BLaER1 treated with 17β-estradiol and CSF1 and Interleukin-3, amounts not matched to agents 10 nM and 100 nM (cell line): ENCODE measurements at regions not wholly inside any gene's neighbourhood (a gene's known extent, or its start where the extent isn't known, plus 50 kb on each side); places are given as distances from the start of the nearest gene placed in this dataset.

Experiments used
- H3K27ac ChIP-seq, 11 experiments: shearing (Covaris generic); formaldehyde crosslinking; 2 replicates each; pipeline ENCODE4 v1.8.1; 2022
- H3K27me3 ChIP-seq, 11 experiments: shearing (Covaris generic); formaldehyde crosslinking; 2 replicates each; pipeline ENCODE4 v1.8.1; 2022
- H3K36me3 ChIP-seq, 11 experiments: shearing (Covaris generic); formaldehyde crosslinking; 2 replicates each; pipeline ENCODE4 v1.8.1; 2022
- H3K4me1 ChIP-seq, 10 experiments: shearing (Covaris generic); formaldehyde crosslinking; 2 replicates each; pipeline ENCODE4 v1.8.1; 2022
- H3K4me2 ChIP-seq, 11 experiments: shearing (Covaris generic); formaldehyde crosslinking; 2 replicates each; pipeline ENCODE4 v1.8.1; 2022
- H3K4me3 ChIP-seq, 10 experiments: shearing (Covaris generic); formaldehyde crosslinking; 2 replicates each; pipeline ENCODE4 v1.8.1; 2022
- H3K9ac ChIP-seq, 11 experiments: shearing (Covaris generic); formaldehyde crosslinking; 2 replicates each; pipeline ENCODE4 v1.8.1; 2022
- H3K9me3 ChIP-seq, 11 experiments: shearing (Covaris generic); formaldehyde crosslinking; replicated peaks in 1 of 11; 2 replicates each; pipeline ENCODE4 v1.8.1; 2022
- H4K20me1 ChIP-seq, 11 experiments: shearing (Covaris generic); formaldehyde crosslinking; 2 replicates each; pipeline ENCODE4 v1.8.1; 2022
- Cebpa-rat ChIP-seq, 11 experiments: shearing (Covaris generic); IDR thresholded peaks; 2 replicates each; pipeline ENCODE4 v1.8.1; 2022

DNA sequence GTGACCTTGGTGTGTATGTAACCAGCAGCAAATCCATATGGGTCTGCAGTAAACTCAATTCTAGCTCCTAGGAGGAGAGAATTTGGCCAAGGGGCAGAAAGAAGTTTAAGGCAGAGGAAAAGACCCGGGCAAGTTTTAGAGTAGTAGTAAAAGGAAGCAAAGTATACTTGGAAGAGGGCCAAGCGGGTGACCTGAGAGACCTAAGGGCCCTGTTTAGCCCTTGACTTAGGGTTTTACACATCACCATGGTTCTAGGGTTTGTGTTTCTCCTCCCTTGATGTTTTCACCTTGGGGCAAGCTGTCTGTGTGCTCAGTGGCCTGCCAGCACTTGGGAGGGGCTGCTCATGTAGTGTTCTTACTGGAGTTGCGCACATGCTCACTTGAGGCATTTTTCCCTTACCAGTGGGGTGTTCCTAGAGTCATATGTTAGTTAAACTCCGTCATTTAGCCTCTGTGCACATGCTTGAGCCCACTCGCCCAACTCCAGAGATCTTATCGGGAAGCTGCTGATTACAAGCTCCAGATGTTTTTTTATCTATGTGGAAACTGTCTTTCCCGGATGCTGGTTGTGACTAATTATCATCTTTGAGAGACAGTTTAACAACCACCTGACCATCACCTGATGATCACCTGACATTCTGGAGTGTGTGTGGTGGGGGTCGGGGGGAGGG is 137.6 kb upstream of the PRSS1 start:
- Histone ChIP-seq H3K9ac (no peak overlapping the region), H3K27me3 (no peaks in the 10 kb centered on the region), H3K9me3 (no peaks in the 10 kb centered on the region), H3K36me3 (no peaks in the 10 kb centered on the region), H3K27ac (no peak overlapping the region), H3K4me1 (peaks cover 0 to 30% (median 11%) of the 10 kb centered on the region in 10 experiments; a peak in 17 of 20 replicates), H3K4me2 (peak overlapping the region in 3 of 11 experiments; percentile 12 to 35 (median 13); a peak in 1 of 22 replicates), H4K20me1 (no peaks in the 10 kb centered on the region), H3K4me3 (no peak overlapping the region)
- no peak for TF ChIP-seq Cebpa-rat (IDR thresholded peaks at IDR 0.05)

DNA sequence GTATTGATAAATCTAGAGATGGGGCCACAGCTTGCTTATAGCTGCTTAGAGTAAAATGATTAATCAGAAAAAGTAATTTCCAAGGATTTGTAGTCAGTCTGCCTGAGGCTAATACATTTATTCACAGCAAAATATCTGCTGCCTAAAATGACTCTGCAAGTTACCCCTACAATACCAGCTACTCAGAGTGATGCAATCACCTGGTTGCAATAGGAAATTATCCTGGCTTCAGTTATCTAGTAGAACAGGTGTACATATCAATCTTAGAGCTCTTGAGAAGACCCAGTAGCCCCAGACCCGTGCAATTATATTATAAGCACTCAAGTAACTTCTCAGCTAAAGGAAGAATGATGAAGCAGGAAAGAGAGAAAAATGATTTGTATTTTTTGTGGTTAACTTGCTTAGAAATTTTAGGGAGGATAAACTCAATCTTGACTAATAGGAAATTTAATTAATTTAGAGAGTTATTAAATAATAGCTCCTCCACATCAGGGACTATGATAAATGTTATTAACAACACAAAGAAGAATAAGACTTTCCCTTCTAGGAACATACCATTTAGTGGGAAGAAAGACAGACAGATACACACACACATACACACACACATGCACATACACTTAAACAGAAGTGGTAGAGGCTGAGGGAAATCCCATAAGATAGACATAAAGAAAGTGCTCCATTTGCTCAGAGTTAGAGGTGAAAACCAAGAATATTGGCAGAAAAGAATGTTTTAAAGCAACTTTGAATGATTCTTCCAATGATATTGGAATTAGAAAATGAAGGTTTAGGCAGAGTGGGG is 140.4 kb upstream of the PRSS1 start:
- no peak for TF ChIP-seq Cebpa-rat (IDR thresholded peaks at IDR 0.05)
- Histone ChIP-seq H3K4me1 (peaks cover 0 to 30% (median 11%) of the 10 kb centered on the region in 10 experiments; a peak in 17 of 20 replicates), H3K27me3 (no peaks in the 10 kb centered on the region), H3K4me2 (no peak overlapping the region), H3K4me3 (no peak overlapping the region), H3K36me3 (no peaks in the 10 kb centered on the region), H3K27ac (no peak overlapping the region), H4K20me1 (no peaks in the 10 kb centered on the region), H3K9me3 (no peaks in the 10 kb centered on the region), H3K9ac (no peak overlapping the region)

DNA sequence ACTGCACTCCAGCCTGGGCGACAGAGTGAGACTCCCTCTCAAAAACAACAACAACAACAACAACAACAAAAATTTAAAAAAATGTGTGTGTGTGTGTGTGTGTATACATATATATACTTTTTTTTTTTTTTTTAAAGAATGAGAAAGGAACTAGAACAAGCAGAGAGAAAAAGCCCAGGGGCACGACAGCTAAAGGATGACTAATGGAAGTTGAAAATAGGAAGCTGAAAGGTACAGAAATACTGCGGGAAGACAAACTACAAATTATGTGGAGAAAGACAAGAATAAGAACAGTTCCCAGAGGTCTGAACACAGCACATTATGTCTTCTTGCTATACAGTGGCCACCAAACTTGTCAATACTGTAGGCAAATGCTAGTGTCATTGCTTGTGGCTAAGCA is 141.9 kb upstream of the PRSS1 start:
- H3K36me3 ChIP-seq, result no peaks in the 10 kb centered on the region
- no peaks in the 10 kb centered on the region for H3K27me3 ChIP-seq
- H3K9ac ChIP-seq, result no peak overlapping the region
- H3K4me1 ChIP-seq, result peaks cover 8 to 29% (median 10%) of the 10 kb centered on the region in 10 experiments; a peak in 18 of 20 replicates
- H4K20me1 ChIP-seq, result no peaks in the 10 kb centered on the region
- H3K4me2 ChIP-seq, result peak overlapping the region in 2 of 11 experiments; percentile 2 to 19; a peak in 2 of 22 replicates
- H3K27ac ChIP-seq, result no peak overlapping the region
- no peaks in the 10 kb centered on the region for H3K9me3 ChIP-seq
- TF ChIP-seq Cebpa-rat (IDR thresholded peaks at IDR 0.05), result no peak
- no peak overlapping the region for H3K4me3 ChIP-seq

DNA sequence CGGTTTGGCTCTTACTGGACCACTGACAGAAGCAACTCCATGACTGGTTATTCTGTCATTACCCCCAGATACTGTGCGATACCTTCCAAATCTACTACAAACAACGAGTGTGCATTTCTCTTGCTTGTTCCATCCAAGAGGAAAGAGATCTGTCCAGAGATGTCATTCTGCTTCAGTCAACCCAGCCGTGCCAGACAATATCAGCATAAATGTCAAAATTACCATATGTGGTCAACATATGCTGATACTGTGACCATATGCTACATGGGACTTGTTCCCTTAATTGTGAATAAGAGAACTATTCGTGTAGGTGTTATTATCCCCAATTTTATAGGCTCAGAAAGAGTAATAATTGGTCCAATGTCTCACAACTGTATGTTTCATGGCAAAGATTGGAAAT is 143.2 kb upstream of the PRSS1 start:
- H3K9ac ChIP-seq, result no peak overlapping the region
- H4K20me1 ChIP-seq, result no peaks in the 10 kb centered on the region
- peaks cover 6 to 23% (median 12%) of the 10 kb centered on the region in 10 experiments; a peak in 16 of 20 replicates for H3K4me1 ChIP-seq
- H3K36me3 ChIP-seq, result no peaks in the 10 kb centered on the region
- no peak overlapping the region for H3K4me3 ChIP-seq
- no peak overlapping the region for H3K4me2 ChIP-seq
- no peaks in the 10 kb centered on the region for H3K9me3 ChIP-seq
- H3K27ac ChIP-seq, result no peak overlapping the region
- no peak for TF ChIP-seq Cebpa-rat (IDR thresholded peaks at IDR 0.05)
- no peaks in the 10 kb centered on the region for H3K27me3 ChIP-seq

DNA sequence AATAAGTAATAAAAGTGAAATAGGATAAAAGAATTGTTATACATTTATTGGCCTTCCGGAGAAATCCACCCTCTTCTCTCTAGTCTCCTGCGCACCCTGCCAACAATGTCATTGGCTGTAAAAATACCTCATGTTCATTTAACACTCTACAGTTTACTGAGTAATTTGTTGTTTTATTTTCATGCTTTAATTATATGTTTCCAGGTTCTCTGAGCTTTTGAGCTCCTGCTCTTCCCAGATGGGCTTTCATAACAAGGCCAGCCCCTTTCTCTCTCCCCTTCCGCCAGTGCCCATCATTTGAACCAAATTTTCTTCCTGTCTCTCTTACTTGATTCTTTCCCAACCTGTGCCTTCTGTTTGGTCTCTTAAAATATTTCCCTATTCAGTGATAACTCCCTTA is 144.6 kb upstream of the PRSS1 start:
- Histone ChIP-seq H3K9me3 (no peaks in the 10 kb centered on the region), H4K20me1 (no peaks in the 10 kb centered on the region), H3K4me3 (no peak overlapping the region), H3K4me2 (no peak overlapping the region), H3K9ac (no peak overlapping the region), H3K27me3 (no peaks in the 10 kb centered on the region), H3K27ac (no peak overlapping the region), H3K4me1 (peaks cover 6 to 23% (median 12%) of the 10 kb centered on the region in 10 experiments; a peak in 16 of 20 replicates), H3K36me3 (no peaks in the 10 kb centered on the region)
- no peak for TF ChIP-seq Cebpa-rat (IDR thresholded peaks at IDR 0.05)

DNA sequence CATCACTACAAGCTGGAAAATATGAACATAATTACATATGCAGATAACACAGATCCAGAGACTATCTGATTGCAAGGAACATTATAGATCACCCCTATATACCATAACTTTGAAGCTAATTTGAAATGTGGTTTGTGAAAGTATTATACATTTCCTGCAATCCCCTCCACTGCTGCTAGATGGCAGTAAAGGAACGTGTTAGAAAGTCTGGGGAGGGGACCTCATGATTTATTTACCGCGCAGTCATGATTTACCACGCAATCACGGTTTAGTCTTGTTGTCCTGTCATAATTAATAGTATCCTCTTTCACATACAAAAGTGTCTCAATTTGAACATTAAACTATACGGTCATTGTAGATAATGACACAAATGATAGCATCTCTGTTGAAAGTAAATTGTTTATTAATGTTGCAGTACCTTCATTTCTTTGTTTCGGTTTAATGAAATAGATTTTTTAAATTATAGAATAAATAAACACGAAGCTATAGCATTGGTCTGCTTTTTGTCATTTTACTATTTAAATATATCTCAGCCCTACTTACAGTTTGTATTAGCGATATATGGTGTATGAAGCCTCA is 145.3 kb upstream of the PRSS1 start:
- H3K36me3 ChIP-seq, result no peaks in the 10 kb centered on the region
- no peak overlapping the region for H3K9ac ChIP-seq
- H4K20me1 ChIP-seq, result no peaks in the 10 kb centered on the region
- peaks cover 6 to 26% (median 16%) of the 10 kb centered on the region in 10 experiments; a peak in 16 of 20 replicates for H3K4me1 ChIP-seq
- no peaks in the 10 kb centered on the region for H3K27me3 ChIP-seq
- H3K27ac ChIP-seq, result no peak overlapping the region
- H3K9me3 ChIP-seq, result no peaks in the 10 kb centered on the region
- H3K4me3 ChIP-seq, result no peak overlapping the region
- TF ChIP-seq Cebpa-rat (IDR thresholded peaks at IDR 0.05), result no peak
- no peak overlapping the region for H3K4me2 ChIP-seq

DNA sequence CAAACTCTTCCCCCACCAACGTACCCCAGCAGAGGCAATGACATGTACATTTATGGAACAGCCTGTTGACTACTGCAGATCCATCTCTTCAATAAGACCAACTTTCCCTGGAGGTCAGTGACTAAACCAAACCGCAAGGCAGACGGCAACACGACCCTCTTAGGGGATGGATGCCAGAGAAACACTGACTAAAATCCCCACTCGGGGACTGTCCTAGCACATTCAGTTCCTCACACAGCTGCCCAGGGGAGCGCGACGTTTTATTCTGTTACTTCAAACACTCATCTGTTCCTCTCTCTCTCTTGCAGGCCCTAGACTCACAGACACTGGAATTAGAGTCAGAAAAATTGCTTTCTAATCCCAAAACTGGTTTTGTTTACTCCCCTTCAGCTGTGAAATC is 146.5 kb upstream of the PRSS1 start:
- peak overlapping the region in 9 of 11 experiments; percentile 18 to 55 (median 43); a peak in 16 of 22 replicates for H3K4me2 ChIP-seq
- H3K4me3 ChIP-seq, result no peak overlapping the region
- H3K27me3 ChIP-seq, result no peaks in the 10 kb centered on the region
- H3K27ac ChIP-seq, result 0 out of 22 replicates have a peak overlapping the region, but pooled peaks of 1 of the 11 experiments have one; percentile 30
- H4K20me1 ChIP-seq, result no peaks in the 10 kb centered on the region
- peaks cover 14 to 38% (median 28%) of the 10 kb centered on the region in 10 experiments for H3K4me1 ChIP-seq
- H3K36me3 ChIP-seq, result no peaks in the 10 kb centered on the region
- TF ChIP-seq Cebpa-rat (IDR thresholded peaks at IDR 0.05), result no peak
- H3K9ac ChIP-seq, result peak overlapping the region in 2 of 11 experiments; percentile 1 to 5; a peak in 1 of 22 replicates
- H3K9me3 ChIP-seq, result no peaks in the 10 kb centered on the region

DNA sequence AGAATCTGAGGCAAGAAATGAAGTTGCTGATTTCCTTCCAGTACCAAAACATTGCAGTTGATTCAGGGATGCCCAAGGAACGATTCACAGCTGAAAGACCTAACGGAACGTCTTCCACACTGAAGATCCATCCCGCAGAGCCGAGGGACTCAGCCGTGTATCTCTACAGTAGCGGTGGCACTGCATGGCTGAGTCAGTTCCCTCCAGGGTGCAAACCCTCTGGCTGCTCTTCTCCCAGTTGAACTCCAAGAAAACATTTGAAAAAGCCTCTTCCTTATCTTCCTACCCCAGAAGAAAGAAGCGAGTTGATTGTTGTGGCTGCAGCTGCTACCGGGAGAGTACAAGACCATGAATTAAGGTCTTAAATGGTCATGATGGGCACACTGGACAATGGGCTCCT is 147.1 kb upstream of the PRSS1 start:
- Histone ChIP-seq H3K27ac (0 out of 22 replicates have a peak overlapping the region, but pooled peaks of 1 of the 11 experiments have one; percentile 30), H3K36me3 (no peaks in the 10 kb centered on the region), H3K4me1 (peaks cover 16 to 44% (median 32%) of the 10 kb centered on the region in 10 experiments), H4K20me1 (no peaks in the 10 kb centered on the region), H3K4me3 (no peak overlapping the region), H3K27me3 (no peaks in the 10 kb centered on the region), H3K4me2 (peak overlapping the region in 9 of 11 experiments; percentile 7 to 55 (median 43); a peak in 13 of 22 replicates), H3K9me3 (no peaks in the 10 kb centered on the region), H3K9ac (no peak overlapping the region)
- no peak for TF ChIP-seq Cebpa-rat (IDR thresholded peaks at IDR 0.05)

DNA sequence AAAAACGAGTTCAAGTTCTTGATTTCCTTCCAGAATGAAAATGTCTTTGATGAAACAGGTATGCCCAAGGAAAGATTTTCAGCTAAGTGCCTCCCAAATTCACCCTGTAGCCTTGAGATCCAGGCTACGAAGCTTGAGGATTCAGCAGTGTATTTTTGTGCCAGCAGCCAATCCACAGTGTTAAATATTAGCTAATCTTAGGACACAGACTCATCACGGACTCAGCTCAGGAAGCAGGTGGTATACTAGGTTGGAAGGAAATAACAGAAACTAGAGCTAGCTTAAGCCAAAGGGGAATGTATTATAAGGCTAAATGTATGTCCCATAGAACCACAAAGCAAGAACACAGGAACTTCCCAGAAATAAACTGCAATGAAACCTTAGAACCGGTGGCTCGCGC is 151.0 kb upstream of the PRSS1 start:
- Histone ChIP-seq H4K20me1 (no peaks in the 10 kb centered on the region), H3K27ac (peak overlapping the region in 8 of 11 experiments; percentile 48 to 77 (median 66); a peak in 15 of 22 replicates), H3K9me3 (no peaks in the 10 kb centered on the region), H3K4me2 (peak overlapping the region; percentile 62 to 94 (median 80); a peak in 21 of 22 replicates), H3K27me3 (no peaks in the 10 kb centered on the region), H3K4me1 (peaks cover 16 to 66% (median 39%) of the 10 kb centered on the region in 10 experiments), H3K9ac (peak overlapping the region in 8 of 11 experiments; percentile 27 to 58 (median 46); a peak in 9 of 22 replicates), H3K4me3 (peak overlapping the region in 4 of 10 experiments; percentile 22 to 34 (median 29); a peak in 4 of 20 replicates), H3K36me3 (no peaks in the 10 kb centered on the region)
- no peak for TF ChIP-seq Cebpa-rat (IDR thresholded peaks at IDR 0.05)
